ENCODE measurements at regions not wholly inside any gene's neighbourhood (a gene's known extent, or its start where the extent isn't known, plus 50 kb on each side); places are given as distances from the start of the nearest gene placed in this dataset.

DNA sequence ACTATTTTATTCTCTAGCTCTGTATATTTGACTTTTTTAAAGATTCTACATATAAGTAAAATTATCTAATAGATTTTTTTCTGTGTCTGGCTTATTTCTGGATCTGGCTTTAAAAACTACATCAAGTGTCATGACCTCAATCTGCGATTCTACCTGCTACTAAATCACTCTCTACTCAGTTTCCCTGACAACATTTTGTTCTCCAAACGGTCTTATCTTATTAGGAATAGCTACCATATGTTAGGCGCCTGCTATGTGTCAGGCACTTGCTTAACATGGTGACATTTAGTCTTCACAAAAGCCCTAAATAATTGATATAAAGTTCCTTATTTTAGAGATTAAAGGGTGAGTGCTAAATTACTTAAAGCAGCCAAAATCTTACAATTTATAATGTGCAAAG is 1362.9 kb upstream of the FLRT2 start:
- Mint-ChIP-seq H3K4me3 (no peak overlapping the region), H3K4me1 (peaks cover 8% of the 10 kb centered on the region), H3K9me3 (no peaks in the 10 kb centered on the region), H3K27me3 (ENCODE audit: low read depth) (no peaks in the 10 kb centered on the region), H3K36me3 (ENCODE audit: low read depth) (no peaks in the 10 kb centered on the region), H3K27ac (no peak overlapping the region)
- no peak for TF ChIP-seq CTCF (IDR thresholded peaks at IDR 0.05; ENCODE audit: unreplicated experiment in 3 of 3)

DNA sequence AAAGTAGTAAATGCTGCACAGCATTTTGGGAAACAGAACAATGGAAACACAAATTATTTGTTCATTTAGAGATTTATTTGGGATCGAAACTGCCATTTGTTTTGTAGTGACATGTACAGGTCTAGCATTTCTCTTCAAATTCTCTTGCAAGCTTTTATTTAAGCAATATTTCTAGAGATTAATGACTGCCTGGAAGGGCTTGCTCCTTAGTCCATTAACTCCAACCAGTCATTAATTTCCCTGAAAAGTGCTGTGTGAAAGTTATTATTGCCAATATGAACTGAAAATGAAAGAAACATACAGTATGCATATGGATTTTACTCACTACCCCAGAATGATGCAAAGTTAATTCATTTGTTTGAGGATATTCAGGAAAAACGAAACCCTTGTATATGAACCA is 1349.6 kb upstream of the FLRT2 start:
- no peak for TF ChIP-seq CTCF (IDR thresholded peaks at IDR 0.05; ENCODE audit: unreplicated experiment in 3 of 3)
- Mint-ChIP-seq H3K27me3 (ENCODE audit: low read depth) (no peaks in the 10 kb centered on the region), H3K36me3 (ENCODE audit: low read depth) (no peaks in the 10 kb centered on the region), H3K9me3 (peaks cover 2% of the 10 kb centered on the region), H3K4me1 (no peaks in the 10 kb centered on the region), H3K4me3 (no peak overlapping the region), H3K27ac (no peak overlapping the region)

- no peak overlapping the region for H3K4me3 Mint-ChIP-seq
- H3K4me1 Mint-ChIP-seq, result no peaks in the 10 kb centered on the region
- no peak overlapping the region for H3K27ac Mint-ChIP-seq
- no peaks in the 10 kb centered on the region for H3K36me3 Mint-ChIP-seq (ENCODE audit: low read depth)
- no peaks in the 10 kb centered on the region for H3K27me3 Mint-ChIP-seq (ENCODE audit: low read depth)
- H3K9me3 Mint-ChIP-seq, result peaks cover 4% of the 10 kb centered on the region
- TF ChIP-seq CTCF (IDR thresholded peaks at IDR 0.05; ENCODE audit: unreplicated experiment in 3 of 3), result no peak
Observed at GRCh38 chr14:84181072-84181471, 1348.9 kb upstream of the FLRT2 start.

- Mint-ChIP-seq H3K36me3 (ENCODE audit: low read depth) (no peaks in the 10 kb centered on the region), H3K4me1 (no peaks in the 10 kb centered on the region), H3K9me3 (peaks cover 26% of the 10 kb centered on the region), H3K27me3 (ENCODE audit: low read depth) (no peaks in the 10 kb centered on the region), H3K4me3 (no peak overlapping the region), H3K27ac (no peak overlapping the region)
- TF ChIP-seq CTCF (IDR thresholded peaks at IDR 0.05; ENCODE audit: unreplicated experiment in 3 of 3), result no peak
Observed at GRCh38 chr14:84195514-84195913, 1334.4 kb upstream of the FLRT2 start.

DNA sequence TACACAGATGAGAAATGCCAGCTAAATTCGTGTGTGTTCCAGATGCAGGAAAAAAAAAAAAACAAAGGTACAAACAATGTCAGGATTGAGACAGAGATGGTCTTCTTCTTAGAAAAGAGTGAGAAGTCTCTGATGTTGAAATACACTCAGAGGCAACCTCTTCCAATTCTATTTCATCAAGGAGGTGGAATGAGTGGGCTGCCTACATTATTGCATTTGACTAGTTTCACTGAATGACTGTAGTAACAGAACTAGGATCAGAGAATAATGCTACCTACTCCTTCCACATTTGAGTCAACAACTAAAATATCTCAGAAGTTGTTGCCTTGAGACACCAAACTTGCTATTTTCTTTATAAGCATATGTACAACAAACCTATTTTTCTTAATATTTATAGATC is 1332.2 kb upstream of the FLRT2 start:
- Mint-ChIP-seq H3K4me3 (no peak overlapping the region), H3K27ac (no peak overlapping the region), H3K36me3 (ENCODE audit: low read depth) (no peaks in the 10 kb centered on the region), H3K9me3 (peaks cover 24% of the 10 kb centered on the region), H3K27me3 (ENCODE audit: low read depth) (no peaks in the 10 kb centered on the region), H3K4me1 (peaks cover 10% of the 10 kb centered on the region)
- no peak for TF ChIP-seq CTCF (IDR thresholded peaks at IDR 0.05; ENCODE audit: unreplicated experiment in 3 of 3)

GRCh38 chr14:84202486-84202885 is 1327.5 kb upstream of the FLRT2 start:
- Mint-ChIP-seq H3K27me3 (ENCODE audit: low read depth) (no peaks in the 10 kb centered on the region), H3K4me3 (no peak overlapping the region), H3K36me3 (ENCODE audit: low read depth) (no peaks in the 10 kb centered on the region), H3K27ac (no peak overlapping the region), H3K4me1 (peaks cover 11% of the 10 kb centered on the region), H3K9me3 (peaks cover 4% of the 10 kb centered on the region)
- TF ChIP-seq CTCF (IDR thresholded peaks at IDR 0.05; ENCODE audit: unreplicated experiment in 3 of 3), result no peak
